ENCODE measurements at regions not wholly inside any gene's neighbourhood (a gene's known extent, or its start where the extent isn't known, plus 50 kb on each side); places are given as distances from the start of the nearest gene placed in this dataset.
"Not testable (repeated sequence)": the region's sequence is repeated elsewhere in the genome, so short reads cannot be mapped to it uniquely, and the experiment has no call there.

DNA sequence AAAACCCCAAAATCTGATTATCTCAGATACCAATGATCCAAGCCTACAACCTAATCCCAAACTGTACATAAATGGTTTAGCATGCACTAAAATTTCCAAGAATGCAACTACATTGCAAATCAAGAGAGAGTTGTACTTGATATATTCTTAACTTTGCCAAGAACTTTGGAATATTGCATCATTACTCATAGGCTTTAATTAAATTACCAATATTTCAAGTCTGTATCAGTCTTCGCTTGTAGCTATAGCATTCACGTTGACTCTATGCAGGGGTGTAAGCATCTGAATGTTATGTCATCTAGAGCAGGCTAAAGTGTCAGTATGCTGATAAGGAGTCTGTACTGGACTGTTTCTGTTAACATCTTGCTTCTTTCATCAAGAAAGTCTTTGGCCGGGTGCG lies 56.3 kb downstream of the FOXI3 start:
- no peak for DNase-seq

DNA sequence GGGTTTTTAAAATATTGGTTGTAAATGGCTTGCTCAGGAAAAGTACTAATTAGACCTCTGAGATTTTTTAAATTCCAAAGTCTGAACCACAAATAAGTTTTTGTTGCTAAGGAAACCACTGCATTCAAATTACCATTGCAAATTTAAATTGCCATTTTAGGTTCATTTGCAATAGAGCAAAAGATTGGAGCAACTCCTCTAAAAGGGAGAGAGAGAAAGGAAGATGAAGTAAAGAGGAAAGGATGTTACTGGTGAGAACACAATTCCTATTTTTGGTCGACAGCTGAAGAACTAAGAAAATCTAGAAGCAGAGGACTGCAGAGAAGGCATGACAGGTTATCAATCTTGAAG lies 74.9 kb downstream of the FOXI3 start:
- DNase-seq = no peak

DNA sequence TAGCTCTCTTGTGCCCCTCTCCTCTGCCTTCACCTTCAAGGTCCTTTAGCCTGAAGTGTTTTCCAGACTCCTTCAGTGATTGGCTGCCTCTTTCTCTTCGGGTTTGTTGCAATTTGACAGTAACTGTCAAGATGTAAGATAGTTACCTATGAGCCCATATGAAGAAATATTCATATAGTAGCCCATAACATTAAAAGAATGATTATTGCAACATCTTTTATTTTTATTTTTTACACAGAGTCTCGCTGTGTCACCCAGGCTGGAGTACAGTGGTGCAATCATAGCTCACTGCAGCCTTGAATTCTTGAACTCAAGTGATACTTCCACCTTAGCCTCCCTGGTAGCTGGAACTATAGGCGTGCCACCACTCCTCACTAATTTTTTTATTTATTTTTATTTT lies 80.5 kb downstream of the FOXI3 start:
- no peak for DNase-seq

DNA sequence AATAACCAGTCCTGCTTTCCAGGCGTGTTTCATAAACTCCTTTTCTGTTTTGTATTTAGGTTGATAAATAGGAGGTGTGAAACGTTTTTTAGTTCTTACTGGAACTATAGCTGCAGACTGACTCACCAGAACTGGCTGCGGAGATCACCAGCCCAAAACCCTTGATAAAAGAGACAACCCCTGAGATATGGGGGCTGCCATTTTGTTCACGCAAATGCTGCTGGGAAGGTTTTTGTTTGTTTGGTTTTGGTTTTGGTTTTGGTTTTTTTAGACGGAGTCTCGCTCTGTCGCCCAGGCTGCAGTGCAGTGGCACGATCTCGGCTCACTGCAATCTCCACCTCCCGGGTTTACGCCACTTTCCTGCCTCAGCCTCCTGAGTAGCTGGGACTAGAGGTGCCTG lies 87.1 kb downstream of the FOXI3 start:
- DNase-seq = not testable (repeated sequence)

DNA sequence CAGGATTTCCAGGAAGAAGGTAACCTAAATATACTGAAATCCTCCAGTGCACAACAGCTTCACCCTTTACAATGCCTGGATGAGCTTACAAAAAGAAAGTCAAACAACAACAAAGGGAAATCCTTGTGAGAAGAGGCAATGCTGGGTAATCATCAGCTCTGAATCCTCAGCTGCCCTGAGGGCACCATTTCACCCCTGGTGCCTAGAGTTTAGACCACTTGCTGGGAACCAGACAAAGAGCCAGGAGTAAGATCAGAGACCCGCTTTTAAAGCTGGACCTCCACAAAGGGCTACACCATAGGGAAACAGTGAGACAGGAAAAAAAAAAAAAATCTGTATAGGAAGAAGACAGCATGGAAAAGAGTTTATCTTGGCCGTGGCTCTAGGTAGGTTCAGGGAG lies 97.0 kb downstream of the FOXI3 start:
- no peak for DNase-seq

- DNase-seq = peak in 1 of 3 donors; percentile 2
These were observed 101.3 kb downstream of the FOXI3 start for GRCh38 chr2:88351249-88351601.

GRCh38 chr2:88350331-88351248 lies 101.9 kb downstream of the FOXI3 start:
- peak in 2 of 3 donors; percentile 22 to 29 for DNase-seq

DNA sequence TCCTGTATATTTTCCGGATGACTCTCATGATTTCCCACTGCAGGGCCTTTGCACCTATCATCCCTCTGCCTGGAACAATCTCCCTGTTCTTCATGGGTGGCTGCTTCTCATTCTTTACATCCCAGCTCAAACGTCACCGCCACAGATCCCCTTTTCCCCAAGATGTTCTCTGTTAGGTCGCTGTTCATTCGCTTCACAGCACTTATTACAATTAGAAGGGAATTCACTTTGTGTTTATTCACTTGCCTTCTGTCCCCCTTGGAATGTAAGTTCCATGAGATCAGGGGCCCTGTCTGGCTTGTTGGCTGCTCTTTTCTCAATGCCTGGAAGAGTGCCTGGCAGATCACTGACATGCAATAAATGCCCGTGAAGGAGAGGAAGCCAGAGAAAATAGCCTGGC lies 106.7 kb downstream of the FOXI3 start:
- no peak for DNase-seq

DNA sequence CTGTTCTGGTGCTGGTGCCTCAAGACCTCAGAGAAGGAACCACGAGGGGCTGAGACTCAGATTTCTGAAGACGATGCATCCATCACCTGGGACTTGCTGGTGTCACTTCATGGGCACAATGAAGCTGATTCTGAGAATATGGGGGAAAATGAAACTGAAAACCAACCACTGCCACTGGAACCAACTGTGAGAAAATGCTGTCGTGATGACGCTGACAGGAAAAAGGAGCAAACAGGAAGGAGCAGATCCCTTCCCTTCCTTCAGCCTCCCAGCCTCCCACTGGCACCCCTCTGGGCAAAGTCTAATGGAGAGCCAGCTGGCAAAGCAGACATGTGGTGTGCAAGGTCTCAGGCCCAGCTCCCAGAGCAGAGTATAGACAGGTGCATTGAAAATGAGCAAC lies 109.7 kb downstream of the FOXI3 start:
- no peak for DNase-seq

DNA sequence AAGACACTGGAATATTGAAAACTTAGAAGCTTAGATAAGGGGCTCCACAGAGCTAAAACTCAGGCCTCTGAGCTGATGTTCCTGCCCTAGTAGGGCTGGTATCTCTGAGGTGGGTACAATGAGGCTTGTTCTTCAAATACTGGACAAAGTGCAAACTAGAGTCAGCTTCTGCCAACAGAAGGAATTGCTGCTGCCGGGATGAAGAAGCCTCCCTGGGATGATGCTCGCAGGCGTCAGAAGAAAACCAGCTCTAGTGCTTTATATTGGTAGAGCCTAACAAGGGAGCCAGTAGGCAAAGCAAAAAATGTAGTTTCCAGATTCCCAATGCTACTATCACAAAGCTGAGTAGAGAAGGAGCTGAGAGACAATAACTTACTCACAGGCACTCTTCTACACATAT lies 118.1 kb downstream of the FOXI3 start:
- DNase-seq = no peak

- no peak for DNase-seq
These were observed 121.3 kb downstream of the FOXI3 start for GRCh38 chr2:88331239-88331638.

GRCh38 chr2:88329815-88330603 lies 122.5 kb downstream of the FOXI3 start:
- no peak for DNase-seq

GRCh38 chr2:88321449-88322248 lies 130.8 kb downstream of the FOXI3 start:
- DNase-seq = no peak

GRCh38 chr2:88320076-88320773 lies 132.3 kb downstream of the FOXI3 start:
- no peak for DNase-seq

DNA sequence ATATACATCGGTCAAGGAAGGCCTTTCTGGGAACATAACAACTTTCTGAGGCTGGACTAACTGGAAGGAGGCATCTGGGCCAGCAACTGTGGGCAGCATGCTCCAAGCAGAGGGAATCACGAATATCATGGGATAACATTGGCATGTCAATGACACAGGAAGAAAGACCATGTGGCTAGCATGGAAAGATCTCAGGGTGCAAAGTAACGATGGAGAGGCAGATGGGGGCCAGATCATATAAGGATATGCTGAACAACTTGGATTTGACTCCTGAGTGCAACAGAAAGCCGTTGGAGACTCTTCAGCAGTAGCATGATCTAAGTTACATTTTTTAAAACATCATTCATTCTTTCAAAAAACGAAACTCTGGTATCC lies 133.6 kb downstream of the FOXI3 start:
- DNase-seq = no peak

DNA sequence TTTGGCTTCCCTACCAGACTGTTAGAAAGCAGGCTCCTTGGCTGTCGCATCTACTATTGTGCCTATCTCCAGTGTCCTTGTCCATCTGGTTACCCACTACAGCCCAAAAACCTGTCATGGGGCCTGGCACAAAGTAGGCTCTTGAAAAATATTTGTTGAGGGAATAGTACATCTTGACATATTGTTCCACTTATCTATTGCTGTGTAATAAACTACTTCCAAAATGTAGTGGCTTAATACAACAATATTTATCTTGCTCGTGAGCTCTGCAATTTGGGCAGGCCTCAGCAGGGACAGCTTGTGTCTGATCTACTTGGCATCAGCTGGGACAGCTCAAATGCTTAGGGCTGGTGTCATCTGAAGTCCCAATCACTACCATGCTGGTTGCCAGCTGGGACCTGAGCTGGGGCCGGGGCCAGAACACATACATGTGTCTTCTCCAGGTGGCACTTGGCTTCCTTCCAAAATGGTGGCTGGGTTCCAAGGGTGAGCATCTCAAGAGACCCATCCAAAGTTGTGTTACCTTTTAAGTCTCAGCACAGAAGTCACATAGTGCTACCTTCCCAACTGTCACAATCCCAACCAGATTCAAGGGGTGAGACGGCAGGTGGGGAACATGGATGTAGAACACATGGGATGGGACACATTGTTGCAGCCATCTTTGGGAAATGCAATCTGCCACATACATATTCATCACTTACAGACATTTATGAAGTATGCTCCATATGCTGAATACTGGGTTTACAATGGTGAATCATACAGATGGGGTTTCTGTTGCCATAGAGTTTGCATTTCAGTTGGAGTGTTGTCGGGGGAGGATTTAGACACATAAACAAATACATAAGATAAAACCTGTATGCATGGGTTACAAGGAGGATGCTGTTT lies 134.2 kb downstream of the FOXI3 start:
- no peak for DNase-seq

GRCh38 chr2:88310787-88311186 lies 140.6 kb downstream of the THNSL2 start:
- no peak for DNase-seq

- DNase-seq = no peak
These were observed 137.7 kb downstream of the THNSL2 start for GRCh38 chr2:88307817-88308216.

- DNase-seq = no peak
These were observed 133.7 kb downstream of the THNSL2 start for GRCh38 chr2:88303865-88304264.

GRCh38 chr2:88296247-88296646 lies 126.1 kb downstream of the THNSL2 start:
- no peak for DNase-seq

Data from muscle of back (tissue), 3 donors.